ENCODE measurements at regions not wholly inside any gene's neighbourhood (a gene's known extent, or its start where the extent isn't known, plus 50 kb on each side); places are given as distances from the start of the nearest gene placed in this dataset.

- no peak for TF ChIP-seq CTCF (IDR thresholded peaks at IDR 0.05; ENCODE audit: low read depth, low read length)
- DNase-seq (ENCODE audit: extremely low read depth, low read depth) = no peak
Measured at GRCh38 chr2:41923156-41923786, 124.5 kb upstream of the PKDCC start.

- DNase-seq (ENCODE audit: extremely low read depth, low read depth) = no peak
- no peak for TF ChIP-seq CTCF (IDR thresholded peaks at IDR 0.05; ENCODE audit: low read depth, low read length)
Measured at GRCh38 chr2:41924024-41924423, 123.8 kb upstream of the PKDCC start.

GRCh38 chr2:41924709-41925408 is 123.0 kb upstream of the PKDCC start:
- TF ChIP-seq CTCF (IDR thresholded peaks at IDR 0.05; ENCODE audit: low read depth, low read length) = no peak

GRCh38 chr2:41925712-41926111 is 122.1 kb upstream of the PKDCC start:
- DNase-seq (ENCODE audit: extremely low read depth, low read depth) = no peak
- no peak for TF ChIP-seq CTCF (IDR thresholded peaks at IDR 0.05; ENCODE audit: low read depth, low read length)

More at GRCh38 chr2:41924709-41925408, 123.0 kb upstream of the PKDCC start:
- no peak for DNase-seq (ENCODE audit: extremely low read depth, low read depth)

GRCh38 chr2:41926614-41927580 is 120.9 kb upstream of the PKDCC start:
- DNase-seq (ENCODE audit: extremely low read depth, low read depth) = no peak
- no peak for TF ChIP-seq CTCF (IDR thresholded peaks at IDR 0.05; ENCODE audit: low read depth, low read length)

GRCh38 chr2:41927581-41928264 is 120.1 kb upstream of the PKDCC start:
- no peak for DNase-seq (ENCODE audit: extremely low read depth, low read depth)
- no peak for TF ChIP-seq CTCF (IDR thresholded peaks at IDR 0.05; ENCODE audit: low read depth, low read length)

Measured in AG09319 (cell line).